NCI-H2227 (cell line): ENCODE measurements at regions not wholly inside any gene's neighbourhood (a gene's known extent, or its start where the extent isn't known, plus 50 kb on each side); places are given as distances from the start of the nearest gene placed in this dataset.

Experiments used
- DNase-seq: peaks from one replicate; lab custom pipeline; 2025; ENCODE audit not compliant: unreplicated experiment; lab: John Stamatoyannopoulos, UW

DNA sequence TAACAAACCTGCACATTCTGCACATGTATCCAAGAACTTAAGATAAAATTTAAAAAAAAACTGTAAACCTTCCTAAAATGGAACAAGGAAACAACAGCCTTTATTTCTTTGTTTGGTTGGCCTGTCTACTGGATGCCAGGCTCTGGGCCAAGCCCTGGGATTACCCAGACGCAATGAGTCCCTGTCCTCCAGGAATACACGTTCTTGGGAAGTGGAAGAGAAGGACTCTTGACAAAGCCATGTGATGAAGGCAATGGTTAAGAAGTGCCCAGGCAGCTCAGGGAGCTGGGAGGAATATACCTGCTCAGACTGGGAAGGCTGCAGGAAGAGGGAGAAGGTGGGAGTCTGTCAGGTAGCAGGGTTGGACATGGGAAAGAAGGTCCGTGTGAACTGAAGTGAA lies 115.4 kb downstream of the AXIN2 start:
- no peak for DNase-seq

DNA sequence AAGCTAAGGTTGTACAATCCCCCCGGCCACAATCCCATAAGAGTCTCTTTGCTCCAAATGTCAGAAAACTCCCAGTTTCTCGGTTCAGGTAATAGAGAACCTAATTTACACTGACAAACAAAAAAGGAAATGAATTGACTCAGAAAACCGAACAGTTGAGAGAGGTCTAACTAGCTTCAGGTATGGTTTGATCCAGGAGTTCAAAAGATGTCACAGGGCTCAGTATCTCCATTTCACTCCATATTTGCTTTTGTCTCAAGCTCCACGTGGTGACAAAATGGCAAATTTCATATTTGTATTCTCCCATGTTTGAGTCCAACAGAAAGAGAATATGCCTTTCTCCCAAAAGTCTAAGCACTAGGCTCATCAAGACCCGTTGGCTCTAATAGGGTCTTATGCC lies 117.4 kb downstream of the AXIN2 start:
- DNase-seq, result no peak

DNA sequence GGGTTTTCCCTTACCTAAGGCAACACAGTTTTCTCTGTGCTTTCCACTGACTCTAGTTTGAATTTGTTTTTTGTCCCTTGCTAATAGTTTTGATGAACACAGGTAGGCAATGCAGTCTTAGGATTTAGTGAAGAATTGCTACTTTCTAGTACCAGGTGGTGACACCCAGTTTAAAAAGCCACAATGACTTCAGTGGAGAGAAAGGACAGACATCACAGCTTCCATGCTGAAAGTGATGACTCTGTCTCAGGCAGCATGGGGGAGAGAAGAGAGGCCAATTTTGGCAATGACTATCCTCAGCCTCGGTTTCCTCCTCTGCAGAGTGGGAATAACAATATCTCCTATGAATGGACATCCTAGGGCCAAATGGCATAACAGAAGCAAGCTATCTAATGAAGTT lies 118.8 kb downstream of the AXIN2 start:
- no peak for DNase-seq

DNA sequence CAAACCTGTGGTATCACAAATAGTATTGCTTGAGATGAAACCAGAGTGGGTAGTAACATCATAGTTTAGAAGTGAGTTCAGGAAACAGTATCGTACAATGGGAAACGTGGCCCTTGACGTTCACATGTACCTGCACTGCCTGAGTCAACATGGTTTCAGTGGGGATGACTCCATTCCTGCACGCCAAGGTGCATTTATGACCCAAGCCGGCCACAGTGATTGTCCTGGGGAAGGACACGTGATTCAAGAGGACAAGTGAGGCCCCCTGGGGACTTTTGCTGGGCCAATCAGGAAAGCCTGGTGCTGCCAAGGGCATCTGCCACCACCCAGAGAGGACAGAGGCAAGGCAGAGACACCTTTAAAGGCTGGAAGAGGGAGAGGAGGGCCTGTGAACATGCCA lies 119.2 kb downstream of the AXIN2 start:
- no peak for DNase-seq

DNA sequence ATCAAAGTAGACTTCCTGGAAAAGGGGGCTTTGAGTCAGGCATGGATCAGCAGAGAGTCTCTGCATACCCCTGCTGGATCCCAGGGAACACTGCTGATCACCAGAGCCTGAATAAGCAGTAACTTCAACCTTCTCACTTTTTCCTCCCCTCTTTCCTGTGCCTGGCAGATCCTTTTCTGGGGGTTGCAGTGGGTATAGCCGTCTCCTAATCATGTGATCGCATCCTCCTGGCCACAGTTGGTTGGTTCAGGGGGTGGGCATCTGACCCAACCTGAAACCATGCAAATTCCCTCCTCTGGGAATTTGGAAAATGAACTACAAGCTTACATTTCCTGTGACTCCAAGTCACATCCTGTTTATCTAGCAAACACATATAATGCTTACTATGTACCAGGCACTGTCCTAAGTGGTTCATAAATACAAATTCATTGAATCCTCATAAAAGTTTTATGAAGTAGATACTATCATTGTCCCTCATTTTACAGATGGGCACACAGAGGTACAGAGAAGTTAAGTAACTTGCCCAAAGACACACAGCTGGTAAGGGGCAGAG lies 120.3 kb downstream of the AXIN2 start:
- DNase-seq, result no peak

DNA sequence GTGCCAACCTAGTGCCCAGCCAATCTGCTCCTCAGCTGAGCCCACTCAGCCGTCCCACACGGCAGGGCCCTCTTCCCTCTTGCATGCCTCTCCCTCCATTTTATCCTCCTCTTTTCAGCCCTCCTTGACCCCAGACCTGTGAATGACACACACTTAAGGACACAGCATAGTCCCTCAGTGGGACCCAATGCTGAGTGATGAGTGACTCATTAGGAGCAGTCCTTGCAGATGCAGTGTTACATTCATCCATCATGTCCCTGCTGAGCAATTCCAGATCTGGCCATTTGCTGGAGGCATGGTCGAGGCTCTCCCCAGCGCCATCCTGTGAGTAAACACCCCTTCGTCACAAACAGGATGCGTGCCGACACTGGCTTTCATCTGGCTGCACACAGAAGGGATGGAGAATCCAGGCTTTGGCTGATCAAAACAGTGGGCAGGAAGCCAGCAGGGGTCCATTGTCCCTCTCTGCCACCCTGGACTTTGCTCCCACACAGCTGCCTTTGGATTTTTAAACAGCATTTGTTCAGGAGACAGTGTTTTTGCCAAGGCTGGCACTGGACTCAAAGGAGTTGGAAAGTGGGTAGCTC lies 122.6 kb downstream of the AXIN2 start:
- no peak for DNase-seq

DNA sequence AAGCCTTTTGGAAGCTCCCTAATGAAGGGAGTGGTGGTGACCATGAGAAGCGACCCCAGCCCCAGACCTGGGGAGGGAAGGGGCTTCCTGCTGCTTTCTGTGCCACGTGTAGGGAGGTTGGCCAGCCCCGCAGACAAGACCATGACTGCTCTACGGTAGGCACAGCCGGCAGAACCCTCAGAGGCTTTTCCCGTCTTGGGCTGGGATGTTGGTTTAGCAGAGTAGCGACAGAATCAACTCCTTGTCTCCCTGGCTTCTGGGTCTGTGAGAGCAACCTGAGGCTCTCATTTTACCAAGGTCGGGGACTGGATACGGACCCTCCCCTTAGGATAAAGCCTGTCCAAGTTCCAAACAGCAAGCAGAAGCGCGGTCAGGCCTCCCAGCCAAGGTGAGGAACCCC lies 123.3 kb downstream of the AXIN2 start:
- no peak for DNase-seq

DNA sequence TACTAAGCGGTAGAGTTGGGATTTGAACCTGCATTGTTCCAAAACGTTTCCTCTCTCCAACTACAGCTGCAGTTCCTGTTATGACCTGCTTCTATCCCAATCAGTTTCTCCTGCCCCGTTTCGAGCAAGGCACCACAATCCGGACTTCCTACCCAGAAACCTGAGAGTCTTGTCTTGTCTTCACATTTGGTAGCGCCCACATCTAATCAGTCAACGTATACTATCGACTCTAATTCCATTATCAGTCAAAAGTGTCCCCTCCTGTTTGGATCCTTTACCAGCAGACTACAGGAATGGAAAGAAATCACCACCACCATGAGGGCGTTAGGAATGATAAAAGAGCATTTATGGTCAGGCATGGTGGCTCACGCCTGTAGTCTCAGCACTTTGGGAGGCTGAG lies 124.6 kb downstream of the AXIN2 start:
- DNase-seq, result no peak

DNA sequence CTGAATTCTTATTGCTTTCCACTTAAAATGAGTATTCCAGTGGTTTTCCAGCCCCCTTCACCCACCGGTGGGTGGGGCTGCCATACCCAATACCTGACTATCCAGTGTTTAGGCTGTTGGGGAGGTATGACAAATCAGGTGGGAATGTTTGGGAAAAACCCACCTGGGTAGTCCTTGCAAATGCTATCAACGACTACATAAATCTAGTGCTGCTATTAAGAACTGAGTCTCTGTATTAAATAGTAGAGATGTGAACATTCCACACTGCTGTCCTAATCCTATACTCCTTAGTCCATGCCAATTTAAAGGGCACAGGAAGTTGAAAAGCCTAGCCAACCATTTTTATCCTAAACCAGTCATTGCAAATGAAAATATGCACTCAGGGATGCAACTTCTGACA lies 126.6 kb downstream of the AXIN2 start:
- DNase-seq, result no peak

DNA sequence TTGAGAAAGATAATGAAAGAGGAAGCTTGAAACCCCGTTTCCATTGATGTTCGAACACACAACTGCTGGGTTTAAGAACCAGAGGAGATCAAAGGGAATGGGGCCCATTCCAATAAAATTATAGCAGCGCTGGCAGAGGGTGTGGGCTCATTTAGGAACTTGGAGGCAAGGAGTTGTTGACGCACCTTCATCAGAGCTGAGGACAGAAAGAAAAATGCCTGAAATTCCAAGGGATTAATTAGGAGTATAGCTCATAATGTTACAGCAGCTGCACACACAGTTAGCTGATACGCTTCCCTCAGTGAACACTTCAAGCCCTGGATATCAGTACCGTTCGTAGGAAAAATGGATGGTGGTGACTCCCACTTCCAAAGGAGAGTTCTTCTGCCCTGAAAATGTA lies 127.2 kb downstream of the AXIN2 start:
- DNase-seq, result no peak

DNA sequence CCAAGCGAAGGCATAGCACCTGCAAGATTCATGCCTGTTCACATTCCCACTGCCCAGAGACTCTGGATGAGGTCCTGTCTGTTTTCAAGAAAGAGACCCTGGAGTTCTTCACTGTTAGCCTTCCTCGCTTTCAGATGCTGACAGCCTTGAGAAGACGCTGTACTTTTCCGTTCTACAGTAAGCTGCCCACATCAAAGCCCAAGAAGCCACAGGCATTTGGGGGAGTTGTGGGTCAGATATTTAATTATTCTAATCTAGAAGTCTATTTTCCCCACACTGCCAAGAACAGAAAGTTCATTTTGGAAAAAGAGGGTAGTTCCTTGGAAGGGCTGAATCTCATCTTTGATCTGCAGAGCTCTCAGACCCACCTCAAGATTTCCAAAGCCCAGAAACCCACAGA lies 127.9 kb downstream of the AXIN2 start:
- DNase-seq, result no peak

DNA sequence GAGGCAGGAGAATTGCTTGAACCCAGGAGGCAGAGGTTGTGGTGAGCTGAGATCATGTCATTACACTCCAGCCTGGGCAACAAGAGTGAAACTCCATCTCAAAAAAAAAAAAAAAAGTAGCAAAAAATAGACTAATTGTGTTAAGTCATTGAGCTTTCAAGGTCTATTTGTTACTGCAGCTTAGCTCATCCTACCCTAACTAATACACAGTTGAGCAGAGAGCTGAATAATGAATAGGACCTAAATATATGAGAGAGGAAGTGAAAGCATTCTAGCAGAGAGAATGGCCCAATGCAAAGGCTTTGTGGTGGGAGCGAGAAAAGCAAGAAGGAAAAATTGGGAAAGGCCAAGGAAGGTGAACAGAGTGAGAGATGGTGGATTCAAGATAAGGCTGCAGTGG lies 128.3 kb downstream of the AXIN2 start:
- no peak for DNase-seq

DNA sequence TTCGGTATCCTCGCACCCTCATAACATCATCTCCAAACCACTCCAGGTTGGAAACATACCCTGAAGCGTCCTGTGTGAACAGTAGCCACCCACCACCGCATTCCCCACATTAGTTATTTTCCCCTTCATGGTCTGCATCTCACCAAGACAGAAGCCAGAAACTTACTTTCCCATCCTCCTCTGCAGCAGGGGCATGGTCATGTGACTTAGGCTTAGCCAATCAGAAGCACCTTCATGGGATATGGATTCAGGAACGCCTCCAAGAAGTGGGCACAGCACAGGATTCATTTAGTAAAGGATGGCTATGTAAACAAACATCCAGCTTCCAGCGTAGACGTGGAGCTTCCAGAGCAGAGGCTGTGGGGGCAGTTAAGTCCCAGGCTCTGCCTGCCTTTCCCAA lies 130.3 kb downstream of the AXIN2 start:
- DNase-seq, result no peak

DNA sequence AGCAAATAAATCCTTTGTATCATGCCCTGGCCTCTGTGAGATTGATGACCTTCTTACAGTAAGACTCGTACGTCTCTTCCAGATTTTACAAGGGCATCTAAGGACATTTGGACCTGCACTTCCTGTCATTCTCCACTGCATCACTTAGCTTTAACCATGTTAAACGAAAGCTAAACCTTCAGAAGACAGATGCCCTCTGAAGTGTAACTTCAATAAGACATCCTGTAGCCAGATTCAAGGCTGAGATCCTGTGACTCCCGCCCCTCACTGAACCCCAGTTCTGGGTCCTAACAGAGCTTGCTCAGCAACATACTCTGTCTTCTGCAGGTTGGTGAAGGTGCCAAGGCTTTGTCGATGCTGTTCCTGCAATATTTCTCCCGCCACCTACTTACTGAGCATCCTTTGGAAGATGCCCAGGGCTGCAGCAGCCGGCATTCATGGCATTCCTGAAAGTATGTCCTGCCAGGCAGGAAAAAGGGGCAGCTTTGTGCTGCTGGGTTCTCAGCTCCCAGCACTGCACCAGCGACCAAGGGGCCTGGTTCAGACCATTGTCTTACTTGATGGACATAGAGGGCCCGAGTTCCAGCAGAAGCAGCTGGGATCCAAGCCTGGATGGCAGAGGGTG lies 131.1 kb downstream of the AXIN2 start:
- DNase-seq, result no peak

DNA sequence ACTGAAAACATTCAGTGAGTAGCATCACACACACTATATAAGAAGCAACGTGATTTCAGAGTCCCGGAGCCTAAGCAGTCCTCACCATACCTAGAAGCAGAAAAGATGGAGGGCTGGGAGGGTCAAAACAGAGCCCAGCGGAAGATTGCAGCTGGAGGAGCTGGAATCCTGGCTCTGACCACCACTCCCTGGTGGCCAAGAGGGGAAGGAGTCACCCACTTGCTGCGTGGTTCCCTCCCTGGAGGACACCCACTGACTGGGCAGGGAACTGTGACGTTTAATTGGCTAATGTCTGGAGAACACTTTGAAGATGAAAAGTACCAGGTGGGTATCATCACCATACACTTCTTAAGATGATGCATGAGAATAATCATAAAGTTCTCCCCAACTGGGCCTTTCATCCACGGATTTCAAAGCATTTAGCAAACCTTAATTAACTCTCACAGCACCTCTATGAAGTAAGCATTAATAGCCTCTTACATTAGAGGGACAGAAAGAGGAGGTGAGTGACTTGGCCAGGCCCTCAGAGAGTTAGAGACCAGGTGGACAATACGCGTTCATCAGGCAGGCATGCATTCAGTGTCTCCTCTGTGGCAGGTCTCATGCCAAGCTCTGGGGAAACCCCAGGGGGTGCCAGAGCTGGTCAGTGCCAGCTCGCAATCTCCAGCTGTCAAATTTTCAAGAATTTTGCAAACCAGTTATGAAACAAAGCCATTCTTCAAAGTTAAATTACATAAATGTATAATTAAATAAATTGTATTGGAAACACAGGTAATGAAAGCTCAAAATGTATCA lies 137.9 kb downstream of the AXIN2 start:
- DNase-seq, result no peak

DNA sequence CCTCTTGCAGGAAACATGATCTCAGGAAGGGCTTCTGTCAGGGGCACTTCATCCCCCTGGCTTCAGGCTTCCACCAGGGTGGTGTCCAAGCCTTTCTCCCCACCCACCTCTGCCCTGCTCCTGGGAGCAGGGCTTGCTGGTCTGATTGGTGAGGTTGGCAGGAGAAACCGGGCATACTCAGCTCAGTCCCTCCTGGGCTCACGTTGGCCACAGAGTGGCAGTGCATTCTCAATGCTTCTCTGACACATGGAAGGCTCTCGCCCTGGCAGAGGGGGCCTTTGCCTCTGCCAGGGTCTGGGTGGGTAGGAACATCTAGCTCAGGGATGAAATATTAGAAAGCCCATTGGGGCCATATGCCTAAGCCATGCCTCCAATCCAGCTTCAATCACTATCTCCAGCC lies 142.8 kb downstream of the AXIN2 start:
- DNase-seq, result no peak

DNA sequence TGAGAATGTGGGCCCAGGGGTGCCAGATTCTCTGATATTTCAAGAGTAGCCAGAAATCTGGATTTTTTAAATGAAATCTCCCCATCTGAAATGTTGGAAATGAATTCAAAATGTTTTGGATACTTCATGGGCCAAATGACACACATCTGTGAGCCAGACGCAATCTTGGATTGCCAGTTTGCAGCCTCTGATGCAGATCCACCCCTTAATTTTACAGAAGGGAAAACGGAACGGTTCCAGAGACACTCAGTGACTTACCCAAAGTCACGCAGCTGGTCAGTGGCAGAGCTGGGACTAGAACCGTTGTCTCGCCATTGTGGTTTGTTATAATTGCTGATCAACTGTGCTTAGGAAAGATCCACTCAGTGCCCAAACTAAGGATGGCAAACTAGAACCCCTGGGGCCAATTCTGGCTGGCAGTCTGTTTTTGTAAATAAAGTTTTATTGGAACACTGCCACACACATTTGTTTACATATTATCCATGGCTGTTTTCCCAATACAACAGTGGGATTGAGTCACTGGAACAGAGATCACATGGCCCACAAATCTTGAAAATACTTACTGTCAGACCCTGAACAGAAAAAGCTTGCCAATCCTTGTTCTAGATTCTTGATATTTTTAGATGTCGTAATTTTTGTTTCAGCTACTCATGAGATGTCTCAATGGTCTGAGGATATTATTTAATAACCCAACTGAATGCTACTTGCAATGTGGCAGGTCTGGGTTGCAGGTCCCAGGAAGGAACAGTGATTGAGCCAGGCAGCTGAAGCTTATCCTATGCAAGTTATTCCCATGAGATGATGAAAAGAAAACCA lies 143.8 kb downstream of the AXIN2 start:
- DNase-seq, result no peak

DNA sequence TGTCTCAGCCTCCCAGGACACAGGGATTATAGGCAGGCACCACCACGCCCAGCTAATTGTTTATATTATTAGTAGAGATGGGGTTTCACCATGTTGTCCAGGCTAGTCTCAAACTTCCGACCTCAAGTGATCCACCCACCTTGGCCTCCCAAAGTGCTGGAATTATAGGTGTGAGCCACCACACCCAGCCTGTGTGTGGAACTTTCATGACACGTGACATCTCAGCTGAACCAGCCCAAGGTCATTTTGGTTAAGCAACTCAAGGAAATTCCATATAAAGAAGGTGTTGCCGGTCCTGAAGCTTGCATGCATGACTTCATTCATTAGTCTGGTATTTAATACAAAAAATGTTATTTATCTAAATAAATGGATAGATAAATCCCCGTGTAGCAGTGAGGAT lies 145.5 kb downstream of the AXIN2 start:
- no peak for DNase-seq

DNA sequence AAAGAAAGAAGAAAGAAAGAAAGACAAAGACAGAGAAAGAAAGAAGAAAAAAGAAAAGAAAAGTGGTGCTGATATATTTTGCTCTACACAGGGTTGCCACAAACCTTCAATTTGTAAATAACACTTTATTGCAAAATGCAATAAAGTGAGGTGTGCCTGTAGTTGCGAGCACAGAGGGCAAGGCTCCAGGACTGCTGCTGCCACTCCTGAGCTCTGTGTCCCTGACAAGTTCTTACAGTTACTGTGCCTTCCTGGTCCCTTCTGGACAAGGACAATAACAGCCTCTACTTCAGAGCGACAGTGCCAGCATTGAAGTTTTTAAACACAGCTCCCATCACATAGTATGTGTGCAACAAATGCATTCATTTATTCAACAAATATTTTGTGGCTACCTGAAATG lies 148.1 kb downstream of the AXIN2 start:
- no peak for DNase-seq

DNA sequence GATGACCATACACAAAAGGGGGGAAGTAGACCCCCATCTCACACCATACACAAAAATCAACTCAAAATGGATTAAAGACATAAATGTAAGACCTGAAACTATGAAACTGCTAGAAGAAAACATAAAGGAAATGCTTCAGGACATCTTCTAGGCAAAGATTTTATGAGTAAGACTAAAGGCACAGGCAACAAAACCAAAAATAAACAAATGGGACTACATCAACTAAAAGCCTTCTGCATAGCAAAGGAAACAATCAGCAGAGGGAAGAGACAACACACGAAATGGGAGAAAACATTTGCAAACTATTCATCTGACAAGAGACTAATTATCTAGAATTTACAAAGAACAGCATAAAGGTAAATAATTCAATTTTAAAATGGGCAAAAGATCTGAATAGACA lies 152.1 kb downstream of the AXIN2 start:
- DNase-seq, result no peak

DNA sequence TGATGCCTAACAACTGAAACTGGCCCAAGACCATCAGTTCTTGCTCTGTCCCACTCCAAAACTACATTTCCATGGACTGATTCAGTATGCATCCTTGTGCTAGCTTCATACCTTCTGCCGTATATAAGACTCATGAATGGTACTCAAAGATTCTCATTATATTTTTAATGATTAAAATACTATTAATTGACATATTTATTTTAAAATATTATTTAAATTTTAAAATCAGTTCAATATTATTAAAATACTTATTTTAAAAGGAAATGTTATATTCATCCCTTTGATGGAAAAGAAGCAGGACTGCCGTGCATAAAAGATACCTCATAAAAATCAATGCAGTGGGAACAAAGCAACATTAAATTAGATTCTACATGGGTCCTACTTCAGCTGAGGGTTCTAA lies 153.4 kb downstream of the AXIN2 start:
- no peak for DNase-seq
